Endodermal cell (in vitro differentiated cells): ENCODE measurements at regions not wholly inside any gene's neighbourhood (a gene's known extent, or its start where the extent isn't known, plus 50 kb on each side); places are given as distances from the start of the nearest gene placed in this dataset.

Experiments
- DNase-seq: peaks from one replicate; pipeline ENCODE4 v3.0.0-alpha.2; 2017
- H3K27ac ChIP-seq: 2 replicates; pipeline ENCODE4 v1.5.1; 2013; ENCODE audit warnings: mild to moderate bottlenecking, low read depth, low read length, moderate library complexity
- H3K27me3 ChIP-seq: 2 replicates; pipeline ENCODE4 v1.6.1; 2013; ENCODE audit warnings: mild to moderate bottlenecking, low read length, moderate library complexity; ENCODE audit not compliant: insufficient read depth, control insufficient read depth, poor library complexity, severe bottlenecking
- H3K36me3 ChIP-seq: 2 replicates; pipeline ENCODE4 v1.7.0; 2013; ENCODE audit warnings: mild to moderate bottlenecking, low read length, moderate library complexity; ENCODE audit not compliant: control insufficient read depth, insufficient read depth
- H3K4me1 ChIP-seq: one replicate; pipeline ENCODE4 v1.7.0; 2013; ENCODE audit warnings: low read length; ENCODE audit not compliant: control insufficient read depth, insufficient read depth
- H3K4me3 ChIP-seq: 2 replicates; pipeline ENCODE4 v1.5.1; 2013; ENCODE audit warnings: mild to moderate bottlenecking, low read length, moderate library complexity
- H3K9ac ChIP-seq: 2 replicates; pipeline ENCODE4 v1.6.1; 2013; ENCODE audit warnings: mild to moderate bottlenecking, low read length, moderate library complexity; ENCODE audit not compliant: poor library complexity, severe bottlenecking; ENCODE audit errors: extremely low read depth
- H3K9me3 ChIP-seq: 2 replicates; pipeline ENCODE4 v1.6.1; 2013; ENCODE audit warnings: mild to moderate bottlenecking, low read length, moderate library complexity; ENCODE audit not compliant: control insufficient read depth
- H3K27ac Mint-ChIP-seq: 2 replicates; pipeline ENCODE4 v1.8.0; 2020; ENCODE audit warnings: mixed read lengths
- H3K27me3 Mint-ChIP-seq: 2 replicates; pipeline ENCODE4 v1.8.0; 2021; ENCODE audit warnings: mild to moderate bottlenecking, mixed read lengths; ENCODE audit not compliant: insufficient read depth
- H3K36me3 Mint-ChIP-seq: 2 replicates; pipeline ENCODE4 v1.8.0; 2020; ENCODE audit warnings: low read depth, mixed read lengths
- H3K4me1 Mint-ChIP-seq: 2 replicates; pipeline ENCODE4 v1.8.0; 2020; ENCODE audit warnings: mixed read lengths
- H3K4me3 Mint-ChIP-seq: 2 replicates; pipeline ENCODE4 v1.8.0; 2020; ENCODE audit warnings: mild to moderate bottlenecking, moderate library complexity, mixed read lengths
- H3K9me3 Mint-ChIP-seq: 2 replicates; pipeline ENCODE4 v1.8.0; 2020; ENCODE audit warnings: mild to moderate bottlenecking, mixed read lengths
- CTCF ChIP-seq: fragments of 200-600 bp; sonication (generic); conservative IDR thresholded peaks from 2 replicates; pipeline ENCODE4 v1.5.0; 2021; ENCODE audit warnings: antibody characterized with exemption, mild to moderate bottlenecking
- WGBS, 2 experiments: methylation state at CpG; one replicate each; pipeline versions ENCODE4 v1.1.5 to v1.1.7; 2013; ENCODE audit warnings: missing lambda C conversion rate in 2 of 2, mixed read lengths in 1 of 2; ENCODE audit not compliant: insufficient coverage in 1 of 2, insufficient read length in 1 of 2; 5-methylcytosine and 5-hydroxymethylcytosine counted together

DNA sequence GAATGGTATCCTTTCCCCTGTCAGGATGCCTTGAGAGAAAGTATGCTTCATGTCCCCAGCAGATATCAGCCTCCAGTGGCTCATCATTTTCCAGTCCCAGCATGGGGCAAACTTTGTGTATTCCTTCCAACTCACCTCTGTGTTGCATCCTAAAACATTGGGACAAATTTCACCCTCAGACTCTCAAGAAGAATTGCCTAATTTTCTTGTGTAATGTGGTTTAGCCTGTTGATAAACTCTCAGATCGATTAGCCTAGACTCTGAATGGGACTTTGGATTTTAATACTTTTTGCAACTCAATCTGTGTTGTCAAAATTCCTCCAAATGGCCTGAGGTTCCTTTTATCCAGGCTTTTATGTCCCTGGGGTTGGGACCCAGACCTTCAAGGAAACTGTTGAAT, 805.3 kb downstream of the C4orf33 start:
- Histone ChIP-seq H3K27ac (no peak overlapping the region), H3K36me3 (no peaks in the 10 kb centered on the region), H3K27me3 (no peaks in the 10 kb centered on the region), H3K4me1 (no peaks in the 10 kb centered on the region), H3K9me3 (no peaks in the 10 kb centered on the region), H3K9ac (no peak overlapping the region), H3K4me3 (no peak overlapping the region)
- Mint-ChIP-seq H3K36me3 (peaks cover 2% of the 10 kb centered on the region), H3K9me3 (peaks cover 19% of the 10 kb centered on the region), H3K27me3 (no peaks in the 10 kb centered on the region), H3K4me3 (no peak overlapping the region), H3K27ac (no peak overlapping the region), H3K4me1 (no peaks in the 10 kb centered on the region)
- DNase-seq, result no peak
- WGBS, 2 experiments, result 37 to 60% methylated on average over 1 of the region's 1 CpG
- no peak for TF ChIP-seq CTCF

DNA sequence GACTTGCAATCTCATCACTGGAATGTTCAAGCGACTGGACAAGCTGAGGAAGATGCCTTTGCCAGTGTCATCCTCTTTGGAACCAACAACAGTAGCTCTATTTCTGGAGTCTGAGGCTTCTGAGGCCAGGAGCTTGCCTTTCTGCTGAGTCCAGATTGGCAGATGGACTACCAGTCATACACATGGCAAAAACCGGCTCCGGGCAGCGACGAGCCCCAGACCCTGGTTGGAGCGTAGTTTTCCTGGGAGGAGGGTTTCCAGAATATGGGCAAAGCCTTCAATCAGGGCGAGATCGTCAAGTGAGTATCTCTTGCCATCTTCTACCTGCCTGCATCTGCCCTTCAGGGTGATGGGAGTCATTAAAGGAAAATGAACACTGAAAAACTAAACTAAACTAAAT, 807.9 kb downstream of the C4orf33 start:
- Mint-ChIP-seq H3K4me1 (no peaks in the 10 kb centered on the region), H3K36me3 (peaks cover 2% of the 10 kb centered on the region), H3K27ac (no peak overlapping the region), H3K9me3 (peaks cover 19% of the 10 kb centered on the region), H3K27me3 (no peaks in the 10 kb centered on the region), H3K4me3 (no peak overlapping the region)
- 67 to 95% methylated on average over 1 to 8 of the region's 8 CpGs for whole genome bisulfite sequencing, 2 experiments
- no peak overlapping the region for H3K9ac ChIP-seq
- no peak for DNase-seq
- H3K4me1 ChIP-seq, result no peaks in the 10 kb centered on the region
- no peaks in the 10 kb centered on the region for H3K9me3 ChIP-seq
- TF ChIP-seq CTCF, result no peak
- no peak overlapping the region for H3K27ac ChIP-seq
- H3K36me3 ChIP-seq, result no peaks in the 10 kb centered on the region
- no peaks in the 10 kb centered on the region for H3K27me3 ChIP-seq
- no peak overlapping the region for H3K4me3 ChIP-seq

- no peaks in the 10 kb centered on the region for H3K4me1 ChIP-seq
- no peaks in the 10 kb centered on the region for H3K36me3 Mint-ChIP-seq
- no peaks in the 10 kb centered on the region for H3K27me3 Mint-ChIP-seq
- WGBS, 2 experiments, result 93% methylated on average over 1 of the region's 1 CpG; no CpG with 5 or more reads in 1 of the 2 experiments
- no peak overlapping the region for H3K4me3 Mint-ChIP-seq
- TF ChIP-seq CTCF, result no peak
- peaks cover 15% of the 10 kb centered on the region for H3K9me3 Mint-ChIP-seq
- H3K27ac ChIP-seq, result no peak overlapping the region
- no peaks in the 10 kb centered on the region for H3K27me3 ChIP-seq
- no peak overlapping the region for H3K9ac ChIP-seq
- no peak overlapping the region for H3K27ac Mint-ChIP-seq
- no peak overlapping the region for H3K4me3 ChIP-seq
- no peaks in the 10 kb centered on the region for H3K36me3 ChIP-seq
- no peak for DNase-seq
- H3K9me3 ChIP-seq, result peaks cover 4% of the 10 kb centered on the region
- H3K4me1 Mint-ChIP-seq, result no peaks in the 10 kb centered on the region
These were observed 809.3 kb downstream of the C4orf33 start for GRCh38 chr4:129905256-129905655.
